ENCODE measurements at regions not wholly inside any gene's neighbourhood (a gene's known extent, or its start where the extent isn't known, plus 50 kb on each side); places are given as distances from the start of the nearest gene placed in this dataset.

GRCh38 chr4:180668732-180669131 is 1574.5 kb upstream of the TENM3 start:
- intact Hi-C loops (cut with DNase I; ENCODE audit: low total_unique reads) (no loop called here), in situ Hi-C loops (cut with MboI; ENCODE audit: low sequenced_read_pairs in 4 of 4) (no loop called here)
- no peak for TF ChIP-seq POLR2A (IDR thresholded peaks at IDR 0.05)
- TF ChIP-seq CTCF (IDR thresholded peaks at IDR 0.05 in 4 of 5, conservative IDR thresholded peaks at IDR 0.05 in 1 of 5), result no peak
- Histone ChIP-seq H3K4me1 (no peaks in the 10 kb centered on the region), H3K9me3 (no peaks in the 10 kb centered on the region), H3K27me3 (no peaks in the 10 kb centered on the region), H3K27ac (no peak overlapping the region), H3K36me3 (no peaks in the 10 kb centered on the region), H3K4me3 (no peak overlapping the region)
- ATAC-seq (no peak), DNase-seq (no peak)

GRCh38 chr4:180669680-180670079 is 1573.5 kb upstream of the TENM3 start:
- ATAC-seq (no peak), DNase-seq (no peak)
- no peak overlapping the region for H3K27ac ChIP-seq
- H3K4me3 ChIP-seq, result no peak overlapping the region
- intact Hi-C loops (cut with DNase I; ENCODE audit: low total_unique reads), result no loop called here
- no peaks in the 10 kb centered on the region for H3K36me3 ChIP-seq
- H3K4me1 ChIP-seq, result no peaks in the 10 kb centered on the region
- no peaks in the 10 kb centered on the region for H3K27me3 ChIP-seq
- no peaks in the 10 kb centered on the region for H3K9me3 ChIP-seq
- TF ChIP-seq POLR2A (IDR thresholded peaks at IDR 0.05) (no peak), CTCF (IDR thresholded peaks at IDR 0.05 in 4 of 5, conservative IDR thresholded peaks at IDR 0.05 in 1 of 5) (no peak)
- in situ Hi-C loops (cut with MboI; ENCODE audit: low sequenced_read_pairs in 4 of 4), result no loop called here

- no peak for TF ChIP-seq CTCF (IDR thresholded peaks at IDR 0.05 in 4 of 5, conservative IDR thresholded peaks at IDR 0.05 in 1 of 5)
- TF ChIP-seq POLR2A (IDR thresholded peaks at IDR 0.05), result no peak
- Histone ChIP-seq H3K4me1 (no peaks in the 10 kb centered on the region), H3K27me3 (no peaks in the 10 kb centered on the region), H3K4me3 (no peak overlapping the region), H3K27ac (no peak overlapping the region), H3K36me3 (no peaks in the 10 kb centered on the region), H3K9me3 (no peaks in the 10 kb centered on the region)
- in situ Hi-C loops (cut with MboI; ENCODE audit: low sequenced_read_pairs in 4 of 4), result no loop called here
- intact Hi-C loops (cut with DNase I; ENCODE audit: low total_unique reads), result no loop called here
- ATAC-seq (no peak), DNase-seq (no peak)
Measured at GRCh38 chr4:180674619-180675358, 1568.4 kb upstream of the TENM3 start.

GRCh38 chr4:180675359-180675650 is 1567.9 kb upstream of the TENM3 start:
- H3K27ac ChIP-seq, result no peak overlapping the region
- no peaks in the 10 kb centered on the region for H3K9me3 ChIP-seq
- ATAC-seq (no peak), DNase-seq (no peak)
- H3K27me3 ChIP-seq, result no peaks in the 10 kb centered on the region
- intact Hi-C loops (cut with DNase I; ENCODE audit: low total_unique reads), result no loop called here
- TF ChIP-seq POLR2A (IDR thresholded peaks at IDR 0.05) (no peak), CTCF (IDR thresholded peaks at IDR 0.05 in 4 of 5, conservative IDR thresholded peaks at IDR 0.05 in 1 of 5) (no peak)
- H3K4me3 ChIP-seq, result no peak overlapping the region
- H3K36me3 ChIP-seq, result no peaks in the 10 kb centered on the region
- no peaks in the 10 kb centered on the region for H3K4me1 ChIP-seq
- in situ Hi-C loops (cut with MboI; ENCODE audit: low sequenced_read_pairs in 4 of 4), result no loop called here

- Histone ChIP-seq H3K27me3 (no peaks in the 10 kb centered on the region), H3K27ac (no peak overlapping the region), H3K4me1 (no peaks in the 10 kb centered on the region), H3K36me3 (no peaks in the 10 kb centered on the region), H3K4me3 (no peak overlapping the region), H3K9me3 (no peaks in the 10 kb centered on the region)
- no peak for TF ChIP-seq CTCF (IDR thresholded peaks at IDR 0.05 in 4 of 5, conservative IDR thresholded peaks at IDR 0.05 in 1 of 5)
- no peak for TF ChIP-seq POLR2A (IDR thresholded peaks at IDR 0.05)
- ATAC-seq (no peak), DNase-seq (no peak)
- intact Hi-C loops (cut with DNase I; ENCODE audit: low total_unique reads), result no loop called here
- in situ Hi-C loops (cut with MboI; ENCODE audit: low sequenced_read_pairs in 4 of 4), result no loop called here
Measured at GRCh38 chr4:180680305-180680704, 1562.9 kb upstream of the TENM3 start.

Data from gastrocnemius medialis (tissue), 4 donors.